WTC11 (cell line): ENCODE measurements at regions not wholly inside any gene's neighbourhood (a gene's known extent, or its start where the extent isn't known, plus 50 kb on each side); places are given as distances from the start of the nearest gene placed in this dataset.

Source experiments
- ATAC-seq: fragments of 200-7000 bp; cut with Tn5 transposase; 2 replicates; pipeline ENCODE4 v1.10.0; 2021; ENCODE audit warnings: mild to moderate bottlenecking, moderate library complexity
- CTCF ChIA-PET: fragments of 300-600 bp; sonication (Branson Sonifier 250); formaldehyde crosslinking; loops from one replicate; lab custom pipeline; 2021; ENCODE audit warnings: antibody characterized with exemption; lab: Charles Lee
- POLR2A ChIA-PET: fragments of 350-600 bp; sonication (Branson Sonifier 250); formaldehyde crosslinking; loops from one replicate; lab custom pipeline; 2021; ENCODE audit warnings: antibody characterized with exemption; lab: Charles Lee
- DNase-seq: peaks from one replicate; pipeline ENCODE4 v3.0.0; 2021; ENCODE audit warnings: low spot score
- H3K27ac Mint-ChIP-seq: 2 replicates; pipeline ENCODE4 v1.8.0; 2021; ENCODE audit warnings: mixed read lengths
- H3K27me3 Mint-ChIP-seq: 2 replicates; pipeline ENCODE4 v1.8.0; 2021; ENCODE audit warnings: low read depth, mild to moderate bottlenecking, moderate library complexity, mixed read lengths
- H3K36me3 Mint-ChIP-seq: 2 replicates; pipeline ENCODE4 v1.8.0; 2021; ENCODE audit warnings: mixed read lengths
- H3K4me1 Mint-ChIP-seq: 2 replicates; pipeline ENCODE4 v1.8.0; 2022; ENCODE audit warnings: mixed read lengths
- H3K4me3 Mint-ChIP-seq: 2 replicates; pipeline ENCODE4 v1.8.0; 2021; ENCODE audit warnings: mild to moderate bottlenecking, moderate library complexity, mixed read lengths
- H3K9me3 Mint-ChIP-seq: 2 replicates; pipeline ENCODE4 v1.8.0; 2021; ENCODE audit warnings: mixed read lengths
- CBFB ChIP-seq: sonication (generic); formaldehyde crosslinking; IDR thresholded peaks from 2 replicates; pipeline ENCODE4 v1.8.1; 2022; ENCODE audit warnings: mild to moderate bottlenecking, low read depth, missing genetic modification reagents
- CREB1 ChIP-seq: sonication (generic); formaldehyde crosslinking; IDR thresholded peaks from 2 replicates; pipeline ENCODE4 v1.8.0; 2023; ENCODE audit warnings: mild to moderate bottlenecking, missing genetic modification reagents
- FOXK1 ChIP-seq: sonication (generic); formaldehyde crosslinking; IDR thresholded peaks from 2 replicates; pipeline ENCODE4 v1.8.0; 2022; ENCODE audit warnings: mild to moderate bottlenecking, moderate library complexity, missing genetic modification reagents
- GABPB1 ChIP-seq: sonication (generic); formaldehyde crosslinking; IDR thresholded peaks from 2 replicates; pipeline ENCODE4 v1.8.1; 2023; ENCODE audit warnings: mild to moderate bottlenecking, missing genetic modification reagents
- NFE2L1 ChIP-seq: sonication (generic); formaldehyde crosslinking; IDR thresholded peaks from 2 replicates; pipeline ENCODE4 v1.8.1; 2023; ENCODE audit warnings: missing genetic modification reagents
- PRRX2 ChIP-seq: fragments of 250-450 bp; sonication (Bioruptor Pico); IDR thresholded peaks from 2 replicates; pipeline ENCODE4 v1.8.0; 2021; ENCODE audit warnings: mild to moderate bottlenecking
- SOX15 ChIP-seq: fragments of 250-450 bp; sonication (Bioruptor Pico); IDR thresholded peaks from 2 replicates; pipeline ENCODE4 v1.9.0; 2021; ENCODE audit warnings: mild to moderate bottlenecking
- TEAD4 ChIP-seq: sonication (generic); formaldehyde crosslinking; IDR thresholded peaks from 2 replicates; pipeline ENCODE4 v1.8.0; 2022; ENCODE audit warnings: mild to moderate bottlenecking, missing genetic modification reagents
- TP53 ChIP-seq: sonication (generic); formaldehyde crosslinking; IDR thresholded peaks from 2 replicates; pipeline ENCODE4 v1.8.1; 2023; ENCODE audit warnings: mild to moderate bottlenecking, missing genetic modification reagents
- ZNF121 ChIP-seq: sonication (generic); formaldehyde crosslinking; IDR thresholded peaks from 2 replicates; pipeline ENCODE4 v1.8.0; 2023; ENCODE audit warnings: missing genetic modification reagents
- ZNF219 ChIP-seq: sonication (generic); formaldehyde crosslinking; IDR thresholded peaks from 2 replicates; pipeline ENCODE4 v1.8.0; 2023; ENCODE audit warnings: missing genetic modification reagents, mild to moderate bottlenecking, borderline replicate concordance
- TF ChIP-seq, protein P1 (sequence below): sonication (generic); formaldehyde crosslinking; IDR thresholded peaks from 2 replicates; pipeline ENCODE4 v1.8.1; 2022; ENCODE audit warnings: mild to moderate bottlenecking, moderate library complexity, missing genetic modification reagents
- TF ChIP-seq, protein P2 (sequence below): sonication (generic); formaldehyde crosslinking; IDR thresholded peaks from 2 replicates; pipeline ENCODE4 v1.8.1; 2023; ENCODE audit warnings: mild to moderate bottlenecking, missing genetic modification reagents, borderline replicate concordance
- TF ChIP-seq, protein P3 (sequence below): fragments of 250-450 bp; sonication (Bioruptor Pico); conservative IDR thresholded peaks from 2 replicates; pipeline ENCODE4 v1.9.0; 2021; ENCODE audit warnings: mild to moderate bottlenecking
- TF ChIP-seq, protein P4 (sequence below): sonication (generic); formaldehyde crosslinking; IDR thresholded peaks from 2 replicates; pipeline ENCODE4 v1.8.0; 2022; ENCODE audit warnings: mild to moderate bottlenecking, missing genetic modification reagents
- TF ChIP-seq, protein P5 (sequence below): fragments of 250-450 bp; sonication (Bioruptor Pico); IDR thresholded peaks from 2 replicates; pipeline ENCODE4 v1.8.0; 2021; ENCODE audit warnings: mild to moderate bottlenecking
- TF ChIP-seq, protein P6 (sequence below): fragments of 250-450 bp; sonication (Bioruptor Pico); IDR thresholded peaks from 2 replicates; pipeline ENCODE4 v1.9.0; 2021; ENCODE audit warnings: mild to moderate bottlenecking
- TF ChIP-seq, protein P7 (sequence below): fragments of 250-450 bp; sonication (Bioruptor Pico); IDR thresholded peaks from 2 replicates; pipeline ENCODE4 v1.9.0; 2021; ENCODE audit warnings: mild to moderate bottlenecking
- TF ChIP-seq, protein P8 (sequence below): sonication (generic); formaldehyde crosslinking; IDR thresholded peaks from 2 replicates; pipeline ENCODE4 v1.8.1; 2023; ENCODE audit warnings: mild to moderate bottlenecking, missing genetic modification reagents

DNA sequence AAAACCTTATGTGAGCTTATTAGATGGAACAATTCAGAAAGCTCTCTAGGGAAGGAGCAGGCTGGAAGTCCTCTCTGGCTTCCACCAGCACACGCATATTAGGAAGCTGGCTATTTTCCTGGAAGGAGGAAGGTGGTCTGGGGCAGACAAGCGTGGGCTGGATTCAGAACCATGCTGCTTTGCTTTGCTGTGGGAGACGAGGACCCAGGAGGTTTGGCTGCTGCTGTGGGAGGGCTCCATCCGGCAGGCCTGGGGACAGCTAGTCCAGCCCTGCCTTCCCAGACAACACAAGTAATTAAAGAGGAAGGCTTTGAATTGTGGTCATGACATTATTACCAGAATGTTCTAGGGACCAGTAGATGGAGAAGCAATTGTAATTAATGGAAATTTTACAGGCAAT lies 238.8 kb upstream of the MYT1L start (continued):
- TF ChIP-seq, protein P1, sequence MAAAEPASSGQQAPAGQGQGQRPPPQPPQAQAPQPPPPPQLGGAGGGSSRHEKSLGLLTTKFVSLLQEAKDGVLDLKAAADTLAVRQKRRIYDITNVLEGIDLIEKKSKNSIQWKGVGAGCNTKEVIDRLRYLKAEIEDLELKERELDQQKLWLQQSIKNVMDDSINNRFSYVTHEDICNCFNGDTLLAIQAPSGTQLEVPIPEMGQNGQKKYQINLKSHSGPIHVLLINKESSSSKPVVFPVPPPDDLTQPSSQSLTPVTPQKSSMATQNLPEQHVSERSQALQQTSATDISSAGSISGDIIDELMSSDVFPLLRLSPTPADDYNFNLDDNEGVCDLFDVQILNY (CRISPR knock-in tag) = no peak
- TF ChIP-seq SOX15 = no peak
- TF ChIP-seq, protein P2, sequence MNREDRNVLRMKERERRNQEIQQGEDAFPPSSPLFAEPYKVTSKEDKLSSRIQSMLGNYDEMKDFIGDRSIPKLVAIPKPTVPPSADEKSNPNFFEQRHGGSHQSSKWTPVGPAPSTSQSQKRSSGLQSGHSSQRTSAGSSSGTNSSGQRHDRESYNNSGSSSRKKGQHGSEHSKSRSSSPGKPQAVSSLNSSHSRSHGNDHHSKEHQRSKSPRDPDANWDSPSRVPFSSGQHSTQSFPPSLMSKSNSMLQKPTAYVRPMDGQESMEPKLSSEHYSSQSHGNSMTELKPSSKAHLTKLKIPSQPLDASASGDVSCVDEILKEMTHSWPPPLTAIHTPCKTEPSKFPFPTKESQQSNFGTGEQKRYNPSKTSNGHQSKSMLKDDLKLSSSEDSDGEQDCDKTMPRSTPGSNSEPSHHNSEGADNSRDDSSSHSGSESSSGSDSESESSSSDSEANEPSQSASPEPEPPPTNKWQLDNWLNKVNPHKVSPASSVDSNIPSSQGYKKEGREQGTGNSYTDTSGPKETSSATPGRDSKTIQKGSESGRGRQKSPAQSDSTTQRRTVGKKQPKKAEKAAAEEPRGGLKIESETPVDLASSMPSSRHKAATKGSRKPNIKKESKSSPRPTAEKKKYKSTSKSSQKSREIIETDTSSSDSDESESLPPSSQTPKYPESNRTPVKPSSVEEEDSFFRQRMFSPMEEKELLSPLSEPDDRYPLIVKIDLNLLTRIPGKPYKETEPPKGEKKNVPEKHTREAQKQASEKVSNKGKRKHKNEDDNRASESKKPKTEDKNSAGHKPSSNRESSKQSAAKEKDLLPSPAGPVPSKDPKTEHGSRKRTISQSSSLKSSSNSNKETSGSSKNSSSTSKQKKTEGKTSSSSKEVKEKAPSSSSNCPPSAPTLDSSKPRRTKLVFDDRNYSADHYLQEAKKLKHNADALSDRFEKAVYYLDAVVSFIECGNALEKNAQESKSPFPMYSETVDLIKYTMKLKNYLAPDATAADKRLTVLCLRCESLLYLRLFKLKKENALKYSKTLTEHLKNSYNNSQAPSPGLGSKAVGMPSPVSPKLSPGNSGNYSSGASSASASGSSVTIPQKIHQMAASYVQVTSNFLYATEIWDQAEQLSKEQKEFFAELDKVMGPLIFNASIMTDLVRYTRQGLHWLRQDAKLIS (CRISPR knock-in tag) = no peak

DNA sequence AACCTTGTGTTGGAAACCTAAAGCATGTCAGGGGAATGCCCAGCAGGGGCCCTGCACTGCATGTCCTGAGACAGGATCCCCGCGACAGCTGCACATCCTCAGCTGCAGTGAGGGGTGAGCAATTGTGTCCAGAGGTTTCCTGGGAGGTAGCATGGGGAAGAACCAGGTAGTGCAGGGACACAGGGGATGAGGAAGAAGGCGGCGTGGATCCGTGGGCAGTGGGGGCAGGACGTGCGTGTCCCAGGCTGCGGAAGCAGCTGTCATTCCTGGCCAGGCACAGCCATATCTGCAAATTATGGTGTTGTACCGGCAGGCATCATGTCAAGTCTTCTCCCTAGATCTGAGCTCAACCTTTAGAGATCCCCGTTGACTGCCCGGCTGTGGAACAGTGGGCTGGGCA lies 238.2 kb upstream of the MYT1L start:
- Mint-ChIP-seq H3K4me3 (no peak overlapping the region), H3K27me3 (no peaks in the 10 kb centered on the region), H3K9me3 (no peaks in the 10 kb centered on the region), H3K27ac (no peak overlapping the region), H3K36me3 (no peaks in the 10 kb centered on the region), H3K4me1 (peaks cover 9% of the 10 kb centered on the region)
- no peak for TF ChIP-seq NFE2L1
- ChIA-PET POLR2A (interaction anchor here (1.0 kb wide), 1 partner anchor 203 kb away, joined by 3 read pairs; no protein-coding TSS in a partner anchor), CTCF (no interaction called here)
- DNase-seq = no peak
- no peak for ATAC-seq

DNA sequence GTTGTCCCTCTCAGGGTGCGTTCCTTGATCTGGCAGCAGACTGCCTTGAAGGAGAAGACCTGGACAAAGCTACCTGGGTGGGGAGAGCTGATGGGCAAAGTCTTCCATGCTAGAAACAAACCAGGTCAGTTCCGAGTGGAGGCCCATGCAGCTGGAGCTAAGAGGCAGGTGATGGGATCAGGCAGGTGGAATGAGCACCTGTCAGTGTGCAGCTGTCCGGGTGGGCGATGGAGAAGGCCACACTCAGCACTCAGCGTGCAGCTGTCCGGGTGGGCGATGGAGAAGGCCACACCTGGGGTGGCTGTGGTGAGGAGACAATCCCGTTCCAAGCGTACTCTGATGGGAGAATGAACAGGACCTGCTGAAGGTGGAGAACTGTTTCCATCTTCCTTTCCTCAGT lies 237.3 kb upstream of the MYT1L start:
- H3K9me3 Mint-ChIP-seq = no peaks in the 10 kb centered on the region
- no peak overlapping the region for H3K4me3 Mint-ChIP-seq
- ChIA-PET POLR2A (no interaction called here), CTCF (no interaction called here)
- no peak for ATAC-seq
- H3K27ac Mint-ChIP-seq = no peak overlapping the region
- no peaks in the 10 kb centered on the region for H3K27me3 Mint-ChIP-seq
- no peaks in the 10 kb centered on the region for H3K36me3 Mint-ChIP-seq
- peaks cover 18% of the 10 kb centered on the region for H3K4me1 Mint-ChIP-seq
- DNase-seq = no peak
- TF ChIP-seq PRRX2 (no peak), CREB1 (CRISPR knock-in tag) (no peak), TEAD4 (no peak), CBFB (no peak), ZNF121 (CRISPR knock-in tag) (no peak), TP53 (CRISPR knock-in tag) (no peak), FOXK1 (no peak), GABPB1 (CRISPR knock-in tag) (no peak), ZNF219 (CRISPR knock-in tag) (no peak)
- TF ChIP-seq, protein P3, sequence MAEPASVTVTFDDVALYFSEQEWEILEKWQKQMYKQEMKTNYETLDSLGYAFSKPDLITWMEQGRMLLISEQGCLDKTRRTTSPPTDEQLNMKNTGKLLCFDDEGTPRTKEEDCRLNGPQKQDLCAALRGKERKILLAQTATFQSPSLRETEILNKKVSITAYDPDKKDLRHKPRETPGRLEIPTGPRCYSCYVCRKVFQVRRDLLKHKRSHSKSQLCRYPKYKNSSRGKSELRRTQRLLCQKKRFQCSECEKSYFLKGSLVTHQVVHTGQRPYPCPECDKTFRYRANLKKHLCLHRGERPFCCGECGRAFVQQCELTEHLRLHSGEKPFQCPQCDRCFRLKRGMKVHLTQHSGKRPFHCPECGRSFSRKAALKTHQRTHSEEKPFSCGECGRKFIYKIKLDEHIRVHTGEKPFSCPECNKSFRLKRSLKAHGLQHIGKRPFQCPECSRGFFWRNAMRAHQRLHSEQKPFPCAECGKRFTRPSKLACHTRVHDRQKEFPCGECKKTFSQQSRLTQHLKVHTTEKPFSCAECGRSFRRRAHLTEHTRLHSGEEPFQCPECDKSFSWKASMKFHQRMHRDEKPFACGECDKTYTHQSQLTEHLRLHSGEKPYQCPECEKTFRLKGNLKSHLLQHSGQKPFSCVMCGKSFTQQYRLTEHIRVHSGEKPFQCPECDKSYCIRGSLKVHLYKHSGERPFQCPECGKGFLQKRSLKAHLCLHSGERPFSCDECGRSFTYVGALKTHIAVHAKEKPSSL (CRISPR knock-in tag) = no peak
- TF ChIP-seq, protein P4, sequence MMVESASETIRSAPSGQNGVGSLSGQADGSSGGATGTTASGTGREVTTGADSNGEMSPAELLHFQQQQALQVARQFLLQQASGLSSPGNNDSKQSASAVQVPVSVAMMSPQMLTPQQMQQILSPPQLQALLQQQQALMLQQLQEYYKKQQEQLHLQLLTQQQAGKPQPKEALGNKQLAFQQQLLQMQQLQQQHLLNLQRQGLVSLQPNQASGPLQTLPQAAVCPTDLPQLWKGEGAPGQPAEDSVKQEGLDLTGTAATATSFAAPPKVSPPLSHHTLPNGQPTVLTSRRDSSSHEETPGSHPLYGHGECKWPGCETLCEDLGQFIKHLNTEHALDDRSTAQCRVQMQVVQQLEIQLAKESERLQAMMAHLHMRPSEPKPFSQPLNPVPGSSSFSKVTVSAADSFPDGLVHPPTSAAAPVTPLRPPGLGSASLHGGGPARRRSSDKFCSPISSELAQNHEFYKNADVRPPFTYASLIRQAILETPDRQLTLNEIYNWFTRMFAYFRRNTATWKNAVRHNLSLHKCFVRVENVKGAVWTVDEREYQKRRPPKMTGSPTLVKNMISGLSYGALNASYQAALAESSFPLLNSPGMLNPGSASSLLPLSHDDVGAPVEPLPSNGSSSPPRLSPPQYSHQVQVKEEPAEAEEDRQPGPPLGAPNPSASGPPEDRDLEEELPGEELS (CRISPR knock-in tag) = no peak
- TF ChIP-seq, protein P5, sequence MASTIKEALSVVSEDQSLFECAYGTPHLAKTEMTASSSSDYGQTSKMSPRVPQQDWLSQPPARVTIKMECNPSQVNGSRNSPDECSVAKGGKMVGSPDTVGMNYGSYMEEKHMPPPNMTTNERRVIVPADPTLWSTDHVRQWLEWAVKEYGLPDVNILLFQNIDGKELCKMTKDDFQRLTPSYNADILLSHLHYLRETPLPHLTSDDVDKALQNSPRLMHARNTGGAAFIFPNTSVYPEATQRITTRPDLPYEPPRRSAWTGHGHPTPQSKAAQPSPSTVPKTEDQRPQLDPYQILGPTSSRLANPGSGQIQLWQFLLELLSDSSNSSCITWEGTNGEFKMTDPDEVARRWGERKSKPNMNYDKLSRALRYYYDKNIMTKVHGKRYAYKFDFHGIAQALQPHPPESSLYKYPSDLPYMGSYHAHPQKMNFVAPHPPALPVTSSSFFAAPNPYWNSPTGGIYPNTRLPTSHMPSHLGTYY = no peak
- TF ChIP-seq, protein P6, sequence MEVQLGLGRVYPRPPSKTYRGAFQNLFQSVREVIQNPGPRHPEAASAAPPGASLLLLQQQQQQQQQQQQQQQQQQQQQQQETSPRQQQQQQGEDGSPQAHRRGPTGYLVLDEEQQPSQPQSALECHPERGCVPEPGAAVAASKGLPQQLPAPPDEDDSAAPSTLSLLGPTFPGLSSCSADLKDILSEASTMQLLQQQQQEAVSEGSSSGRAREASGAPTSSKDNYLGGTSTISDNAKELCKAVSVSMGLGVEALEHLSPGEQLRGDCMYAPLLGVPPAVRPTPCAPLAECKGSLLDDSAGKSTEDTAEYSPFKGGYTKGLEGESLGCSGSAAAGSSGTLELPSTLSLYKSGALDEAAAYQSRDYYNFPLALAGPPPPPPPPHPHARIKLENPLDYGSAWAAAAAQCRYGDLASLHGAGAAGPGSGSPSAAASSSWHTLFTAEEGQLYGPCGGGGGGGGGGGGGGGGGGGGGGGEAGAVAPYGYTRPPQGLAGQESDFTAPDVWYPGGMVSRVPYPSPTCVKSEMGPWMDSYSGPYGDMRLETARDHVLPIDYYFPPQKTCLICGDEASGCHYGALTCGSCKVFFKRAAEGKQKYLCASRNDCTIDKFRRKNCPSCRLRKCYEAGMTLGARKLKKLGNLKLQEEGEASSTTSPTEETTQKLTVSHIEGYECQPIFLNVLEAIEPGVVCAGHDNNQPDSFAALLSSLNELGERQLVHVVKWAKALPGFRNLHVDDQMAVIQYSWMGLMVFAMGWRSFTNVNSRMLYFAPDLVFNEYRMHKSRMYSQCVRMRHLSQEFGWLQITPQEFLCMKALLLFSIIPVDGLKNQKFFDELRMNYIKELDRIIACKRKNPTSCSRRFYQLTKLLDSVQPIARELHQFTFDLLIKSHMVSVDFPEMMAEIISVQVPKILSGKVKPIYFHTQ = no peak
- TF ChIP-seq, protein P7, sequence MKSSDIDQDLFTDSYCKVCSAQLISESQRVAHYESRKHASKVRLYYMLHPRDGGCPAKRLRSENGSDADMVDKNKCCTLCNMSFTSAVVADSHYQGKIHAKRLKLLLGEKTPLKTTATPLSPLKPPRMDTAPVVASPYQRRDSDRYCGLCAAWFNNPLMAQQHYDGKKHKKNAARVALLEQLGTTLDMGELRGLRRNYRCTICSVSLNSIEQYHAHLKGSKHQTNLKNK (CRISPR knock-in tag) = no peak
- TF ChIP-seq, protein P8, sequence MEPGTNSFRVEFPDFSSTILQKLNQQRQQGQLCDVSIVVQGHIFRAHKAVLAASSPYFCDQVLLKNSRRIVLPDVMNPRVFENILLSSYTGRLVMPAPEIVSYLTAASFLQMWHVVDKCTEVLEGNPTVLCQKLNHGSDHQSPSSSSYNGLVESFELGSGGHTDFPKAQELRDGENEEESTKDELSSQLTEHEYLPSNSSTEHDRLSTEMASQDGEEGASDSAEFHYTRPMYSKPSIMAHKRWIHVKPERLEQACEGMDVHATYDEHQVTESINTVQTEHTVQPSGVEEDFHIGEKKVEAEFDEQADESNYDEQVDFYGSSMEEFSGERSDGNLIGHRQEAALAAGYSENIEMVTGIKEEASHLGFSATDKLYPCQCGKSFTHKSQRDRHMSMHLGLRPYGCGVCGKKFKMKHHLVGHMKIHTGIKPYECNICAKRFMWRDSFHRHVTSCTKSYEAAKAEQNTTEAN (CRISPR knock-in tag) = no peak
